ENCODE measurements at regions not wholly inside any gene's neighbourhood (a gene's known extent, or its start where the extent isn't known, plus 50 kb on each side); places are given as distances from the start of the nearest gene placed in this dataset.

GRCh38 chr20:11001764-11002540, 328.2 kb upstream of the JAG1 start:
- DNase-seq: peak; percentile 85

GRCh38 chr20:11003341-11003740, 329.5 kb upstream of the JAG1 start:
- DNase-seq: no peak

- DNase-seq: peak; percentile 43
Measured at GRCh38 chr20:11008444-11009033, 334.7 kb upstream of the JAG1 start.

GRCh38 chr20:11011653-11012052, 337.9 kb upstream of the JAG1 start:
- no peak for DNase-seq

GRCh38 chr20:11012975-11013374, 339.2 kb upstream of the JAG1 start:
- no peak for DNase-seq

- DNase-seq: no peak
Measured at GRCh38 chr20:11013801-11014200, 340.0 kb upstream of the JAG1 start.

GRCh38 chr20:11015440-11015839, 341.6 kb upstream of the JAG1 start:
- DNase-seq: no peak

GRCh38 chr20:11017446-11017845, 343.6 kb upstream of the JAG1 start:
- DNase-seq: no peak

- no peak for DNase-seq
Measured at GRCh38 chr20:11018668-11019170, 344.9 kb upstream of the JAG1 start.

- no peak for DNase-seq
Measured at GRCh38 chr20:11020712-11021111, 346.9 kb upstream of the JAG1 start.

GRCh38 chr20:11027224-11027623, 353.4 kb upstream of the JAG1 start:
- DNase-seq: no peak

- DNase-seq: no peak
Measured at GRCh38 chr20:11030351-11030750, 356.6 kb upstream of the JAG1 start.

GRCh38 chr20:11031300-11031699, 357.5 kb upstream of the JAG1 start:
- no peak for DNase-seq

- no peak for DNase-seq
Measured at GRCh38 chr20:11032611-11033010, 358.8 kb upstream of the JAG1 start.

GRCh38 chr20:11034025-11034424, 360.2 kb upstream of the JAG1 start:
- DNase-seq: no peak

- peak; percentile 7 for DNase-seq
Measured at GRCh38 chr20:11035211-11035610, 361.4 kb upstream of the JAG1 start.

GRCh38 chr20:11041396-11041795, 367.6 kb upstream of the JAG1 start:
- no peak for DNase-seq

GRCh38 chr20:11043001-11043400, 369.2 kb upstream of the JAG1 start:
- no peak for DNase-seq

GRCh38 chr20:11044561-11044960, 370.8 kb upstream of the JAG1 start:
- DNase-seq: no peak

GRCh38 chr20:11045412-11046175, 371.8 kb upstream of the JAG1 start:
- DNase-seq: no peak

GRCh38 chr20:11047559-11047958, 373.8 kb upstream of the JAG1 start:
- DNase-seq: no peak

- DNase-seq: no peak
Measured at GRCh38 chr20:11048739-11049138, 374.9 kb upstream of the JAG1 start.

- DNase-seq: no peak
Measured at GRCh38 chr20:11050350-11050749, 376.6 kb upstream of the JAG1 start.

GRCh38 chr20:11051136-11051535, 377.3 kb upstream of the JAG1 start:
- DNase-seq: no peak

Measured in dermis blood vessel endothelial cell (primary cell).